ENCODE measurements at regions not wholly inside any gene's neighbourhood (a gene's known extent, or its start where the extent isn't known, plus 50 kb on each side); places are given as distances from the start of the nearest gene placed in this dataset.

GRCh38 chr10:131749767-131750142 lies 151.1 kb upstream of the PPP2R2D start:
- no peak overlapping the region for H3K27ac ChIP-seq
- H3K4me3 ChIP-seq, result no peak overlapping the region

DNA sequence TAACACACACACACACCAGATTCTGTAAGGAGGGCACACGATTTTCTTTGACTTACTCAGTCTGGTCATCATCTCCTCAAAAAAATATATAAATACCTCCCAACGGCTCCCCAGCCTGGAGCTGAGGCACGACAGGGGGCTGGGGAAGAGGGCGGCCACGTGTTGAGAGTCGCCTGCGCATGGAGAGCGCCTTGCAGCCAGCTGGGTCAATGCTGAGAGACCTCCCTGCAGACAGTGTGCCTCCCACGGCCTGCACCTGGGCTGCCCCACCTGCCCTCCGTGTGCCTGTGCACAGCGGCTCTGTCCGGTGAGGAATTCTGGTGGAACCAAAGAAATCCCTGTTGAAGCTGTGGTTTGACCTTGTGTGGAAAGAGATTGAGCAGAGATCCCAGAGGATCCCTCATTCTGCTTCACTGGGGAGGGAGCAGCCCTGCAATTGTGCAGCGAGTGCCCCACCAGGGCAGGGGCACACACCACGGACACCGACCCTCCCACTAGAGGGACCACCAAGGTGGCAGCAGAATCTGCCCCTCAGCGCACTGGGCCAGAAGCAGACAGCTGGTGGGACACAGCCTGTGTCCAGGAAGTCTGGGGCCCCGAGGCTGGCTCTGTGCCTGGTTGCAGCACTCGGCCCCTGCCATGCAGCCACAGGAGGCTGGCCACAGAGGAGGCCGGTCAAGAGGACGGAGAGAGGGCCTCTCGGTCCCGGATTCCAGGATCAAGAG lies 150.5 kb upstream of the PPP2R2D start:
- Histone ChIP-seq H3K4me3 (no peak overlapping the region), H3K27ac (no peak overlapping the region)

- no peak overlapping the region for H3K27ac ChIP-seq
- no peak overlapping the region for H3K4me3 ChIP-seq
These were observed 149.6 kb upstream of the PPP2R2D start for GRCh38 chr10:131750973-131751826.

DNA sequence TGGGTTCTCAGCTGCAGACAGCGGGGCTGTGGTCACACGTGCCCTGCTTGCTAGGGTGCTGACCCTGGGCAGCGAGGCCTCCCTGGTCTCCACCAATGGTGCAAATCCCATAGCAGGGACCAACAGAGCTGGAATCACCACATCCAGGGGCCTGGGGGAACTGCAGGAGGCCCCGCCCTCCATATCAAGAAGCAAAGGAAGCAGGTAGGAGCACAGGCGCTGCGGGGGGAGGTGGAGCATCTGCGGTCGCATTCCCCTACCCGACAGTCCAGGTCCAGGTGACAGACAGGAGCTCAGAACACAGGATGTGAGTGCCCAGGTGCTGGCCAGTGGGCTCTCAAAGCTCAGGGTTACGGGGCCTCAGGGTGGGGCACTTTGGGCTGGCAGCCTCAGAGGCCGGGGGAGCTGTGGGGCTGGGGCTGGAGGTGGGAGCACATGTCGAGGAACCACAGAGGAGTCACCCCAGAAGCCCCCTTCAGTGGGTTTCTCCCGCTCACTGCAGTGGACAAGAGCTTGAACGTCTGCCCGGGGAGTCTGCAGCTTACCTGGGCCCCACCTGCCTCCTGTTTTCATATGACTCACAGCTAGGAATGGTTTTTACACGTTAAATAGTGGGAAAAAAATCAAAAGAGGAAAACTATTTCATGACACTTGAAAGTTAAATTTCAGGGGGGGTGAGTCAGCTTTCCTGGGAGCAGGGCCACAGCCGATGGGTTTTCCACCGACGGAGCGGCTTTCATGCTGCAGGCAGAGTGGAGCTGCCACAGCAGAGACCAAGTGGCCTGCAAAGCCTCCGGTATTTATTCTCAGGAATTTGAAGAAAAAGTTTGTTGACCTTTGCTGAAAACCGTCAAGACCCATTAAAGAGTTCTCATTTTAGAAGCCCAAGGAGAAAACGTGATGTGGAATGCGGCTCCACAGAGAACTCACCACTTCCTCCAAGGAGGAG lies 148.7 kb upstream of the PPP2R2D start:
- Histone ChIP-seq H3K27ac (no peak overlapping the region), H3K4me3 (no peak overlapping the region)

- no peak overlapping the region for H3K27ac ChIP-seq
- no peak overlapping the region for H3K4me3 ChIP-seq
These were observed 147.5 kb upstream of the PPP2R2D start for GRCh38 chr10:131753336-131753735.

GRCh38 chr10:131755200-131755599 lies 145.6 kb upstream of the PPP2R2D start:
- Histone ChIP-seq H3K4me3 (no peak overlapping the region), H3K27ac (no peak overlapping the region)

DNA sequence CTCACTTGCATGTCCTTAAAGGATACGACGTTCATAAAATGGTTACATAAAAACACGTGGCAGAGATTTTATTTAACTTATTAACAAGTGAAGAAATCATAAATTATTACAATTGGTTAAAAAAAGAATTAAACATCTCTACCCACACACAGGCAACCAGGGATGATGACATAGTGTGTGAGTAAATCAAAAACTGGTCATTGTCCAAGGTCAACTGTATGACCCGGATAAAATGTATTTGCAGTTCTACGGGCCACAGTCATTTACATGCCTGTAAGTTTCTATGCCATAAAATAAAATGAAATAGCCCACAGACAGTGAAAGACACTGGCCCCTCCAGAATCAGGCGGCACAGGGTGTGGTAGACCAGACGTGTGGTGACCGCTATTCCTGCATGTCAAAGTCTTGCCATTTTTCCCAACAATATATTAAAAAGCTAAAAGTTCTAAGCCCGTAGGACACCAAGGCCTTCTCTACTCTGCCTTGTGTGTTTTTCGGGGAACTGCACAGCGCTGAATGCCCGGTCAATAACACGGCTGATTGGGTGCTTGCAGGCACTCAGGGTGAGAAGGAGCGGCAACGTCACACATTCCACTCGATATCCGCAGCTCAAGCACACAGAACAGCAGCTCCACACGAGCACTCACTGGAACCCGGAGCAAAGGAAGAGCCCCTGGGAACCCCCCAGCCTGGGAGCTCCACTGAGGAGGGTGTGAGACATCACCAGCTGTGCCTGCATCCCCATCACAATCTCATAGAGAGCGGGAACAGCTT lies 143.3 kb upstream of the PPP2R2D start:
- H3K27ac ChIP-seq, result no peak overlapping the region

GRCh38 chr10:131758062-131758938 lies 142.5 kb upstream of the PPP2R2D start:
- no peak overlapping the region for H3K27ac ChIP-seq
- no peak overlapping the region for H3K4me3 ChIP-seq

More for the DNA sequence above, 143.3 kb upstream of the PPP2R2D start:
- H3K4me3 ChIP-seq, result no peak overlapping the region

DNA sequence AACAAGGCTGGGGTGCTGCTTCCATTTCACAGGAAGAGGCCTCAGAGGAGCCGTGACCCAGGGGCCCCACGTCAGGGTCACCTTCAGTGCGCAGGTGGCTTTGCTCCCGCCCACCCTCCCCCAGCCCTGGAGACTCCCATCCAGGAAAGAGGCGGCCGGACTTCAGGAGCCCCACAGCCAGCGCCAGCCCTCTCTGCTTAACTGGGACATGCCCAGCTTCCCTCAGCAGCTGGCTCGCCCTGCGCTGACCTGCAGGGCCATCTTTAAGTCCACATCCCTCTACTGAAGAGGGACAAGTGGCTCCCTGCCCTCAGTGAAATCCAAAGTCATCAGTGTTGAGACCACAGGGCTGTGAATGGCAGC lies 141.9 kb upstream of the PPP2R2D start:
- Histone ChIP-seq H3K27ac (no peak overlapping the region), H3K4me3 (no peak overlapping the region)

DNA sequence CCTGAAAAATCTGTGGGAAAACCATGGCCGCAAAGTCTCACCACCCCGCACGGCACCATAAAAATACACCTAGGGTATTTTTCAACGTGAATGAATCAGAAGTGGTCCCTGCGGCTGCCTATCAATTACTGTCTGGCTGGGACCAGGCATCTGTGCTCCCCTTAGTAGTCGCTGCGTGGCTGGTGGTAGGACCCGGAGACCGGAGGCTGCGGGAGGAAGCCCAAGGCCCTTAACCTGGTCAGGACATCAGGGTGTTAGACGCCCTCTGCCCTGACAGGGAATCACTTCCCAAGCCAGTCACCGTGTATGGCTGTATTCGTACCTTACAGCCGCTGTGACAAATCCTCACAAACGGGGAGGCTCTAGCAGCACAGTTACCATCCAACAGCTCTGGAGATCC lies 141.5 kb upstream of the PPP2R2D start:
- no peak overlapping the region for H3K27ac ChIP-seq
- no peak overlapping the region for H3K4me3 ChIP-seq

DNA sequence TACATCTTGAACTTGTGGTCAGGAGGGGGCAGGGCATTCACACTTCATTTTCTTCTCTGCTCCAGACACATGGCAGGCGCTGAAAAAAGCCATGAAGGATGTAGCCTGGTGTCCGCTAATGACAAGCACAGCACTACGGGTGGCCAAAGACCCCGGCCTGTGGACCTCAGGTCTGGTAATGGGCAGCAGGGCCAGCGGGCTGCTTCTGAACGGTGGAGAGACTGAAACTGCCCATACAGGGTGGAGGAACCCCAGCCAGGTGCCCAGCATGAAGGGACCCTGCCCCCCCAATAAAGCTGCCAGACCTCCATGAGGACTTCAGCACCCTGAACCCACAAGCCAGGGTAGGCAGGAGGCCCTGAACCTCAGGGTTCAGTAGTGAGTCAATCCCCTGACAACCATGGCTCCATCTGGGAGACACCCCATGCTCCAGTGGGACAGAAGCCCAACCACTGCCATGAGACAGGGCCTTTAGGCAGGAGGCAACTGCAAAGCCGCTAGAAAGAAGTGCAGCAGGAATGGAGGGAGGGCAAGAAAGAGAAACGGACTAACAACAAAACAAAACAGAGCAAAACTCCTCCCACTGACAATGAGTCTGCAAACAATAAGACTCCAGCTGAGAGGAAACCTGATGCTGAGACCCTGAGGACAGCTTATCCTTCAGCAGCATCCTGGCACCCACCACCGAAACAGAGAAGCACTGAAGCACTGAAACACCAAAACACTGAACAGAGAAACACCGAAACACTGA lies 140.2 kb upstream of the PPP2R2D start:
- H3K27ac ChIP-seq, result no peak overlapping the region

DNA sequence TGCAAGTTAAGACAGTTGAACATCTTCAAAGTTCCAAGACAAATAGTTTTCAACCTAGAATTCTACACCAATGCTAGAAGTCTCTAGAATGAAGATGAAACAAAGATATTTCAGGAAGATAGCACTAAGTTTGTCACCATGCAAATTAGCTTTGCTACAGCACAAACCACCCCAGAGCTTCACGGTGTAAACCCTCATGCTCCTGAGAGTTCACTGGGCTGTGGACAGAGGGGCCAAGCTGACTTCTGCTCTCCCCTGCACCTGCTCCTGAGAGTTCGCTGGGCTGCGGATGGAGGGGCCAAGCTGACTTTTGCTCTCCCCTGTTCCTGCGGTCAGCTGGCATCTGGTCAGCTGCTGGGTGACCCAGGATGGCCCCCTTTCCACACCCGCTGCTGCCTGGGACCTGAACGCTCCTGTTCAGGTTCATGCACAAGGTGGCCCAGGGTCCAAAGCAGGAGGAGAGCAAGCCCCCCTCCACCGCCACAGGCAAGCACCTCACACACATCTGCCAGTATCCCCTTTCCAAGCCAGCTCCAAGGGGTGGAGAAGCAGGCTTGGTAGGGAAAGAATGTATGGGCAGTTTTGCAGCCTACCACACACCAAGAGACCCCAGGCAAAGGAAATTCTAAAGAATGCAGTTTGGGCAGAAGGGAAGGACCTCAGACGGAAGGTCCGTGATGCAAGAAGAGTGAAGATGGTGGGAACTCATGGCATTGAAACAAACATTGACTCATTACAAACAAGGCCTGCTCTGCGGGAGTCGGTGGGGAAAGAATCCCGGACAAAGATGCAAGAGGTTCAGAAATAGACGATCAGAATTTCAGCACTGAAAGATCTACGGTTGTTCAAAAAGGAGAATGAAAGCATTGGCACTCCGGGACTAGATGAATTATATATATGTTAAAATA lies 137.8 kb upstream of the PPP2R2D start:
- H3K27ac ChIP-seq, result no peak overlapping the region

More for the DNA sequence above, 140.2 kb upstream of the PPP2R2D start:
- H3K4me3 ChIP-seq, result no peak overlapping the region

DNA sequence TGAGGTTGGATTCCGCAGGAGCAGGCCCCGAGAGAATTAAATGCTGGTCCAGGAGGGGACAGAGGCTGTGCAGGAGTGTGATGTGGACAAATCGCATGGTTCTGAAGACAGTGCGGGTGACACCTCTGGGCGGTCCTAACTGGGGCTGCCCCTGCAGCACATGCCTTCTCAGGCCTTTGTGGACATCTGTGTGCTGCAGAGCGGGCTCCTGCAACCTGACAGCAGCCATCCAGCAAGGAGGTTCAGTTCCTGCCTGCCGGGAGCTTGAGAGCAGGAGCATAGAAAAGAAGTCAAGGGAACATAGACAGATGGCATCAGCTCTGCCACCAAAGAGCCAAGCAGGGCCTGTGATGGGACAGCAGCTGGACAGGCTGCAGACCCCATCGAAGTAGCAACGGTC lies 135.9 kb upstream of the PPP2R2D start:
- Histone ChIP-seq H3K4me3 (no peak overlapping the region), H3K27ac (no peak overlapping the region)

More for the DNA sequence above, 137.8 kb upstream of the PPP2R2D start:
- no peak overlapping the region for H3K4me3 ChIP-seq

DNA sequence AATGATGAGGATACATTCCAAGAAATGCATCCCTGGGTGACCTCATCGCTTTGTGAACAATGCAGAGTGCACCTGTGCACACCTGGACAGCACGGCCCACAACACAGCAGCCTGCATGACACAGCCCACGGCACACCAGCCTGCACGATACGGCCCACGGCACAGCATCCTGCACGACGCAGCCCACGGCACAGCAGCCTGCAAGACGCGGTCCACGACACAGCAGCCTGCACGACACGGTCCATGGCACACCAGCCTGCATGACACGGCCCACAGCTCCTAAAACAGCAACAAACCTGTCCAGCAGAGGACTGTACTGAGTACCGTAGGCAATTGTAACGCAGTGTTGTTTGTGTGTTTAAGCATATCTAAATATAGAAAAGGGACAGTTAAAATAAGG lies 134.7 kb upstream of the PPP2R2D start:
- Histone ChIP-seq H3K27ac (no peak overlapping the region), H3K4me3 (no peak overlapping the region)

- Histone ChIP-seq H3K27ac (no peak overlapping the region), H3K4me3 (no peak overlapping the region)
These were observed 133.1 kb upstream of the PPP2R2D start for GRCh38 chr10:131767716-131768115.

GRCh38 chr10:131769571-131770410 lies 131.0 kb upstream of the PPP2R2D start:
- no peak overlapping the region for H3K4me3 ChIP-seq
- no peak overlapping the region for H3K27ac ChIP-seq
